ENCODE measurements at regions not wholly inside any gene's neighbourhood (a gene's known extent, or its start where the extent isn't known, plus 50 kb on each side); places are given as distances from the start of the nearest gene placed in this dataset.

DNA sequence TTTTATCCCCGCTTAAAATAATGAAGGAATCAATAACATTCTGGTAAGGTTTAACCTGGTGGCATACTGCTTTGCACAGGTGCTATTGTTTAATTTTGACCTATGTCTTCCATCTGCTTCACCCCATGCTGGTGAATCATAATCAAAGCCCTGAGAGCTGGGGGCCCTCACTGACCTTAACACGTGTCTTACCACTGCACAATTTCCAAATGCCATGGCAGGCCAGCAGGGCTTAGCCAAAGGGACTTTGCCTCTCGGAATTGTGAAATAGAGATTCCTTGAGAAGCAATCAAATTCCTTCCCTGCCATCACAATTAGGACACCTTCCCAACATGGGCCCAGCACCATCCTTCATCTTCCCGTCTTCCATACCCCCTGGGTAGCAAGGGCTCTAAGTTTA, 242.6 kb upstream of the THBS1 start:
- DNase-seq (ENCODE audit: low read depth), result no peak
- in situ Hi-C loops (cut with HindIII; ENCODE audit: low pct_unique_long_range_greater_than_20kb, low sequenced_read_pairs), result no loop called here

DNA sequence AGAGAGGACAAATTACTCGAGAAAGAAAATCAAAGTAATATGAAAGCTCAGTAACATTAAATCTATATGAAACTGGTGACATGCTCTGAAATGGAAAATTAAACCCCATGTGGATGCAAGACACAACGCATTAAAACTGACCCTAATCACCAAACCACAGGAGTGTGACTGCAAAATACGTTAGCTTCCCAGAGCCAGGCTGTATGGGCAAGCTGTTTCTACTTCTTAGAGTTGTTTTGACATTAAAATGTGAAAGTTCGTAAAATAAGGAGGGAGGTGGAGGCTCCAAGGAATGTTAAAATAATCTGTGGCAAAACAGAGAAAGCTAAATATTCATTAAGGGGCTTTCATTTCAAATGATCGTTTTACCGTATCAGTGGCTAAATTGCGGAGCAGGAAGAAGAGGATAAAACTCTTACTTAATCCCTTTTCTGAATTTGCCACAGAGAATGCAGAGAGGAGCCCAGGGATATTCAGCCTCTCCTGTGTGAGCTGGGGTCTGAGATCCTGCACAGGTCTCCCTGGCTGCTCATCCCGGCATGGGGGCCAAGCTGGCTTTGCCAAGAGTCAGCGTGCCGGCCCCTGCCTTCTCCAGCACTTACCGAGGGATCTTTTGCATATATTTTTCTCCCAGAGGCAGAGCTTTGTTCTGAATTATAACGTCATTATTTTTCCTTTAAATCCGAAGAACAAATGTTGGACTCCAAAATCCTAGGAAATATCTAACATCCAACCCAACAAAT, 239.8 kb upstream of the THBS1 start:
- DNase-seq (ENCODE audit: low read depth), result no peak
- in situ Hi-C loops (cut with HindIII; ENCODE audit: low pct_unique_long_range_greater_than_20kb, low sequenced_read_pairs), result no loop called here

DNA sequence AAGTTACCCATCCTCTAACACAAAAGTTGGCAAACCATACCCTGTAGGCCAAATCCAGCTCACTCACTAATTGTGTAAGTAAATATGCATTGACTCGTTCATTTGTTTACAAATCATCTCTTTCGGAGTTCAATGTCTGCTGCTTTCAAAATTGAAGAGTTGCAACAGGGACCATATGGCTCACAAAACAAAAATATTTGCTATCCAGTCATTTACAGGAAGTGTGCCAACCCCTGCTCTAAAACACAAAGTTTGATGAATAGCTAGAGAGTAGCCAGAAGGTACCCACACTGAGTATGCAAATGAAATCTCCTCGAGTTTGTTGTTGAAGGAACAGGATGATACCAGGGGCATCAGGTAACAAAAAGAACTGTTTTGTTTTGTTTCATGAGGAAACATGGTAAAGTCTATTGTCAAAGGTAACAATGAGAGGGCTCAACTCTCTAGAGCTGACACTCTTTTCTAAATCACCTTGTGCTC, 236.2 kb upstream of the THBS1 start:
- in situ Hi-C loops (cut with HindIII; ENCODE audit: low pct_unique_long_range_greater_than_20kb, low sequenced_read_pairs), result no loop called here
- no peak for DNase-seq (ENCODE audit: low read depth)

DNA sequence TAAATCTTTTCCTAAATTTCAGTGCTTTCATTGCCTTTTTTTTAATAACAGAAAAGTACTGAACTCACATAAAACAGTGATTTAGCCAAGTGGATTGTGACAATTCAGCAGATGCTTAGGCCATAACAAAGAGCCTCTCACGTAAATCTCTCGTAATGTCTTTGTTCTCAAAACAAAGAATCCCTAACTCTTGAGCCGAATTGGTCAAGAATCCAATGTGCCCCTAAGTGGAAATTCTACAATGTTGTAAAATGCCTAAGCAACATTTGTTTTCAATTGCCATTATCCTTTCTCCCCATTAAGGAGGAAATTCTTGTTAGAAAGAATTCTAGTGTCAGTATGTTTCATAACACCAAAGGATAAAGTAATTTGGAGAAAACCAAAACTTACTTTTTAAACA, 235.7 kb upstream of the THBS1 start:
- in situ Hi-C loops (cut with HindIII; ENCODE audit: low pct_unique_long_range_greater_than_20kb, low sequenced_read_pairs), result no loop called here

DNA sequence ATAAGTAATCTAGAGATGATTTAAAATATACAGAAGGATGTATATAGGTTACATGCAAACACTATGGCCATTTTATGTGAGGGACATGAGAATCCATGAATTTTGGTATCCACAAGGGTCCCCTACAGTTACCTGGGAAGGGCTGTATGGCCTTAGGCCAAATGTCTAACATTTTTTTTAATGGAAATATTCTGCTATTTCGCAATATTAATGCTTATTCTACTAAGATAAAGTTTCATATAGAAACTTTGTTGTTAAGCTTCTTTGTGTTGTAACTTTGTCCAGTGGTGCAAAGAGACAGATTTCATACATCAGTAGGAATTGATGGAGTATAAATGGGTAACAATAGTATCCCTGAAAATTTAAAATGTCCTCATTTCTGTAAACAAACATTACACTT, 233.4 kb upstream of the THBS1 start:
- no peak for DNase-seq (ENCODE audit: low read depth)
- in situ Hi-C loops (cut with HindIII; ENCODE audit: low pct_unique_long_range_greater_than_20kb, low sequenced_read_pairs), result no loop called here

More for the DNA sequence above, 235.7 kb upstream of the THBS1 start:
- no peak for DNase-seq (ENCODE audit: low read depth)

DNA sequence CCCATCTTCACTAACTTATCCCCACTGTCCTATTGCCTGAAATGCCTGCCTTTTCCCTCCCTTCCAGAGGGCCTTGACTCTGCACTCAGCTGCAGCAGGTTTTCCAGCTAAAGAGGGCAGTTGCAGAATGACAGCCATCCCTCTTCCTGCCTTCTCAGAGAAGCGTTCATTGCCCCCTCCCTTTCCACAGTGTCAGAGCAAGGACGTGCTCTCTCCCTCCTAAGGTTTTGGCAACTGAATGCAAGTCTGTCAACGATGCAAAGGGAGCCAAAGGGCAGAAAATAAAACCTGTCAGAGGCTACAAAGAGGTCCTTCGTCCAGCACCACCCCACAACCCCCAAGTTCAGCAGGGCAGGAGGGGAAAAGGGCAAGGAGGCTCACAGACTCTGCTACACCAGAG, 230.1 kb upstream of the THBS1 start:
- DNase-seq (ENCODE audit: low read depth), result no peak

DNA sequence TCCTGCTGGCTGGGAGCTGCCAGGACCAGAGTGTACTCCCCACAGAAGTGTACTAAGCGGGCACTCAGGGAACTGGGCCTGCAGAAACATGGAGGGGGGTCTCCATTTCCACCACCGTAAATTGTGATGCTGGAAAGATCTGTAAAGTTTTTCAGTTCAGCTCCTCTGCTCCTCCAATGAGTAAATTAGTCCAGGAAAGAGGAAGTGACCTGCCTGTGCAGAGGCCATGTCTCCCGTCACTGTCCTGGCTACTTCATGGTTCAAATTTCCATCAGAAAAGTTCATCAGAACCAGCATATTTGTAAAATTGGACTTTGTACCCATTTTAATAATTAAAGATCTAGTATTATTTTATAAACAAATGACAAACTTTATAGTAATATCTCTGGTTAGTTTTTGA, 226.7 kb upstream of the THBS1 start:
- DNase-seq (ENCODE audit: low read depth), result no peak
- in situ Hi-C loops (cut with HindIII; ENCODE audit: low pct_unique_long_range_greater_than_20kb, low sequenced_read_pairs), result no loop called here

More for the DNA sequence above, 230.1 kb upstream of the THBS1 start:
- in situ Hi-C loops (cut with HindIII; ENCODE audit: low pct_unique_long_range_greater_than_20kb, low sequenced_read_pairs), result no loop called here

DNA sequence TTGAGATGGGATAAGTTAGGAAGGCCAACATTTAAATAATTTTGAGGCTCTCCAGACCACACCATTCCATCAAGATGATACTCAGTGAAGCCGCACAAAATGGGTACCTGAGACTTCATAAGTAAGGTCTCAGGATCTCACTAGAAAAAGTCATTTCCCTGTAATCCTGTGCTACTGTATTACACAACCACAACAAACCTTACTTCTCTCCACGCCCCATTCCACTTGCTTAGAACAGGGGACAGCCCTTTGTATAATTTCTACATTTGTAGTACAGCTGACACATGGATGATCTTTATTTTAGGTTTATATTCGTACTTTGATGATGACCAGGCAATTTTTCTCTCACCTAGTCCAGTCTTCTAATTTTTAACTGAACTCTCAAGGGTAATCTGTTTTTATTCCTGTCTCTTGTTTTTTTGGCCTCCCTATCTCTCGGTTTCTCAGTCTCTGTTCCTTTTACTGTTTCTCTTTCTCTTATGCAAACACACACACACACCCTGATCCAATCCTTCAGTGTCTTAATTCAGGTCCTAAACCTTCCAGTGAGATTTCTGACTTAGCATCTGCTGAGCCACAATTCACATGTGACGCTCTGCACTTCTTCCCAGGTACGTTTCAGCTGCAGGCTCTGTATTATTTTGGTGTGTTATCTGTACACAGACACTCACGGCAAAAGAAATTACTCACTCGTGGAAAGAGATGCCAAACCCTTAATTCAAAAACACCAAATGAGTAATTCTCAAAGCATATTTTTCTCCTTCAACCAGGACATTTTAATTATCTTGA, 223.2 kb upstream of the THBS1 start:
- in situ Hi-C loops (cut with HindIII; ENCODE audit: low pct_unique_long_range_greater_than_20kb, low sequenced_read_pairs), result no loop called here
- no peak for DNase-seq (ENCODE audit: low read depth)

DNA sequence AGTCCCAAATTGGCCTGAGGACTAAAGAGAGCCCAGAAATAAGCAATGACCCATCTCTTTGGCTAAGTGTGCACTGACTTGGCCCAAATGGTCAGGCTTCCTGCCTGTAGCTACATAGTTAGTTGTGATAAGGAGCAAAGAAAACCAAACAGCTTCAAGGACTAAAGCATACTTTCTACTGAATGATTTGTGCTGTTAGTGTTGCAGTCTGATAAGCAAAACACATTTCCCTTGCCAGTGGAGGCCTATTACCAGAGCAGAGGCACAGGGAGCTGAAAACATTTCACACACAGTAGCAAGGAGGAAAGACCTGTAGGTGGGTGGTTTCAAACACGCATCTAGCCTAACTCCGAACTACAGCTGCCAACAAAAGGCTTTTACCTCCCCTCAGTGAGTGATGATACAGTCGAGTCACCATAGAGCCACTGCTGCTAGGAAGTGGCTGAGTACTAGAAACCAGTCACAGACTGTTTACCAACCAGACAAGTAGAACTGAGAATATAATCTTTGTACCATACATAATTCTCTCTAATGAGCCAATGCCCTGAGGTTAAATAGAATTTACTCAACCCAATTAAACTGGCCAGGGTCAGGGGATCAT, 222.3 kb upstream of the THBS1 start:
- in situ Hi-C loops (cut with HindIII; ENCODE audit: low pct_unique_long_range_greater_than_20kb, low sequenced_read_pairs), result no loop called here
- no peak for DNase-seq (ENCODE audit: low read depth)

DNA sequence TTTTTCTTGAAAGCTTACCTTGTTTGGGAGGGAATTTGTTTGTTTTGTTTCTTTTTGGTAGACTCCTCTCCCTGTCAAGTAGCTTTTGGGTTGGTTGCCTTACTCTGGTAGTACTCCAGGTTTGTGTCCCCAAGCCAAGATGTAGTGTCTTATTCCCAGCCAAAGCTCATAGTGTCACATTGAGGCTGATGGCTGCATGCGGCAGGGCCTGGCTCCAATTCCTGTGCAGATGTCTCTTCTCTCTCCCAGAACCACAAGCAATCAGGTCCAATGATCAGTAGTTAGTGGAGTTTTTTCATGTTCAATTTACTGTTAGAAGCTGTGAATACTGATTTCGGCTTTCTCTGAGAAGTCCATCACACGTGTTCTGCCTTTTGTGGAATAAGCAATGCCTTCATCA, 221.1 kb upstream of the THBS1 start:
- in situ Hi-C loops (cut with HindIII; ENCODE audit: low pct_unique_long_range_greater_than_20kb, low sequenced_read_pairs), result no loop called here
- DNase-seq (ENCODE audit: low read depth), result no peak

DNA sequence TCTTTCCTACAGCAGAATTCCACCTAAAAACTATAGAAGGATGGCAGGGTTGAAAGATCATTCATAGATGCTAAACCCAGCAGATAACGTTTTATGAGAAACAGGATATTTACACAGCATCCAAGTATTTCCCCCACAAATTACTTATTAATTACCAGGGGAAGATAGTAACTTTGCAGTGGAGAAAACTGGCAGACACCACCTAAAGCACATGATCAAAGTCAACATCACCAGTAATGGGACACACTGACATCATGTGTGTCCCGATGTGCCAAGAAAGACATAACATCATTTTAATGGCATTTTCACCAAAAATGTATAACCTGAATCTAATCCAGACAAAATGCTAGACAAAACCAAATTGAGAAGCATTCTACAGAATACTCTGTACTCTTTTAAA, 220.4 kb upstream of the THBS1 start:
- no peak for DNase-seq (ENCODE audit: low read depth)
- in situ Hi-C loops (cut with HindIII; ENCODE audit: low pct_unique_long_range_greater_than_20kb, low sequenced_read_pairs), result no loop called here

DNA sequence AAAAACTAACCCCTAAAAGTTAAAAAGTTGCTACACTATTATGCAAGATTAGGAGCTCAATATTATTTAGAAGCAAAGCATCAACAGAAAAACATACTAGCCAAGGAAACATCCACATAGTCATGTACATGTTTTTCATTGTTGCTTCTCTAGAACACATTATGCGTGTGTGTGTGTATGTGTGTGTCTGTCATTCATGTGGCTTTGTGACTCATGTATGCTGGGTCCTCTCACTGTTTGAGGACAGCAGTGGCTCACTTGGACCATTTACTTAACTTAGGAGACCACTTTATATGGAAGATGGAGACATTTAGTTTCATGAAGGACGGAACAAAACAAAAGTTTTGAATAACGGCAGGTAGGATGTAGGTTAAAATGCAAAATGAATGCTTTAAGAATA, 219.4 kb upstream of the THBS1 start:
- in situ Hi-C loops (cut with HindIII; ENCODE audit: low pct_unique_long_range_greater_than_20kb, low sequenced_read_pairs), result no loop called here
- DNase-seq (ENCODE audit: low read depth), result no peak

DNA sequence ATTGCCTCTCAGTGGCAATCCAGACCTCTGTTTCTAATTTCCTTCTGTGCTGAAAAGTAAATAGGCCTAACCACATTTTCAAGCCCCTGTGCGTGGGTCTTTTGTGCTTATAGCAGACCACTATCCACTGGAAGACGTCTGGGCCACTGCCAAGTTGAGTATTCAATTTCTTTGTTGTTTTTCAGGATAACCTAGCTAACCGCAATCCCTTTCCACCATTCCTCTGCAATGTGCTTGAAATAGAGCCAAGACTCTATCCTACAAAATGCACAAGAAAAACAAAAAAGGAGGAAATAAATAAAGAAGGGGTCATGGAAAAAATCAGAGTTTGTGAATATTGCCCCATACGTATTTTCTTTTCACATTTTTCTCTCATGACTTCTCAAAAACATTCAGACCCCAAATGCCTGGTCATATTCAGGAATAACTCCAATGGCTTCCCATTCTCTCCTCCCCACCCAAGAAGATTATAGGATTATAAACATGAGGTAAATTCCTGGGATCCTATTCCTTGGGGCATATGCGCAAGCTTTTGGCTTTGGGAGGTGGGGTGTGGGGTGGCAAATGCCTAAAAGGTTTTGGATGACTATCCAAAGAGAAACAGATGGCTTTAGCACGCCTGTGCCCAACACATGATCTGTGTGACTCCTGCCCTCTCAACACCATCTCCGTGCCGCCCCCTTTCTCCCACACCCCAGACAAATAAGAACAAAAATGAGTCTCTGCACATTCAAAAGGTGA, 217.9 kb upstream of the THBS1 start:
- DNase-seq (ENCODE audit: low read depth), result no peak
- in situ Hi-C loops (cut with HindIII; ENCODE audit: low pct_unique_long_range_greater_than_20kb, low sequenced_read_pairs), result no loop called here

DNA sequence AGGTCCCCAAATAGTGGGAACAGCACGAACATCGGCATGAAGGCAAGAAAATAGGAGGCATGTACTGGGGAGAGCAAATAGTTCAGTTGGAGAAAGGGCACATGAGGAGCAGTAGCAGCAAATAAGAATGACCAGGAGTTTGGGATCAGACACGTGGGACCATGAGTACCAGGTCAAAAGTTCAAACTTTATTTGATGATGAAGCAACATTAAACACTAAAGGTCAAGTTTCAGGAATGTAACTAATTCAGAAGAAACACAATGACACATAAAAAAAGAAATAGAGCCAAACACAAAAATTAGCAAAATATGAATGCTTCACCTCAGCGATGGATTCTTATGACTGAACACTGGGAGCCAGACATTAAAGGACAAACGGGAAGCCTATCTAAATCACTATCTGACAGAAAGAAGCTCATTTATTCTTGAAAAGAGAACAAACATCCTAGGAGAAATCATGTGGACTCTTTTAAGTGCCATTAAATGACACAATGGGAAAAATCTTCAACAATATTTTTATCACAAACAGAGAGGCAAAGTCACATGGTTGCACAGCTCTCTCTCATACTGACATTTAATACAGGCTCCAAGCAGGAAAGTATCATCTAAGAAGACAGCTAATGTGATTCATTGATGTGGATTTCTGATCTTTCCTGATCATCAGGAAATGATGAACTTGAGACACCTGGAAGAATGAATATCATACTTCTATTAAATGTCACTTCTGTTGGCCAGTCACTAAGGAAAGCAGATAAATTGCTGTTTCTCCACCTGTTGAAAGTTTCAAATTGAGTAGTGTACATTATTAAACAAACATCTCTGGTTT, 216.9 kb upstream of the THBS1 start:
- DNase-seq (ENCODE audit: low read depth), result no peak
- in situ Hi-C loops (cut with HindIII; ENCODE audit: low pct_unique_long_range_greater_than_20kb, low sequenced_read_pairs), result no loop called here

DNA sequence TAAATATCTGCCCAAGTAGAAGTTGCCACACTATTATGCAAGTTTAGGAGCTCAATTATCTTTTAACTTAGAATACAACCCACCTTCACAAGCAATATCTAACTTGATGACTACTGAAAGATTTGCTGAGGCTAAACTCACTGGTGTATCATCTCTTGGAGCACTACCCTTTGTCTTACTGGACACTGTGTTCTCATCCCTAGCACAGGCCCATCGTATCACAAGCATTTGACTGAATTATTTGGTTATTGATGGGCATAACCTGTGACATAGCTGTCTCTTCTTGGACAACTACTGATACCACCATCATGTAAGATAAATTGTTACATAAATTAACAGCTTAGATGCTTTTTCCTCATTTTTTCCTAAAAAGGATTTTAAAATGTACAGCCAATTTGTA, 216.2 kb upstream of the THBS1 start:
- DNase-seq (ENCODE audit: low read depth), result no peak
- in situ Hi-C loops (cut with HindIII; ENCODE audit: low pct_unique_long_range_greater_than_20kb, low sequenced_read_pairs), result no loop called here

DNA sequence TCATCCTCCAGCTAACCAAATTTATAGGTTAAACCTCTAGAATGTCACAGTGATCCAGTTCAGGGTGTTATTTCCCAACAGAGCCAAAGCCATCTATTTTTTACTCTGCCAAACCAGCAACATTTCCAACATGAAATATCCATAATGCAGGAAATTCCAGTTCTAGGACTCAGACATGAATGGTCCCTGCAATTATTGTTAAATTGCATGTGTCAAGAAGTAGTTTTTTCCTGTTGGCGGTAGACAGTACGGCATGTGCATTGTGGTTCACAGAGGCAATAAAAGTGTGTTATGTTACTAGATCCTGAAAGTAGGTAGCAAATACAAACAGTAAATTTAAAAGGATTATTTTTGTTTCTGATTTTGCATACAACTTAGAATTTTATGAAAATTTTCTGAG, 215.7 kb upstream of the THBS1 start:
- DNase-seq (ENCODE audit: low read depth), result no peak
- in situ Hi-C loops (cut with HindIII; ENCODE audit: low pct_unique_long_range_greater_than_20kb, low sequenced_read_pairs), result no loop called here

DNA sequence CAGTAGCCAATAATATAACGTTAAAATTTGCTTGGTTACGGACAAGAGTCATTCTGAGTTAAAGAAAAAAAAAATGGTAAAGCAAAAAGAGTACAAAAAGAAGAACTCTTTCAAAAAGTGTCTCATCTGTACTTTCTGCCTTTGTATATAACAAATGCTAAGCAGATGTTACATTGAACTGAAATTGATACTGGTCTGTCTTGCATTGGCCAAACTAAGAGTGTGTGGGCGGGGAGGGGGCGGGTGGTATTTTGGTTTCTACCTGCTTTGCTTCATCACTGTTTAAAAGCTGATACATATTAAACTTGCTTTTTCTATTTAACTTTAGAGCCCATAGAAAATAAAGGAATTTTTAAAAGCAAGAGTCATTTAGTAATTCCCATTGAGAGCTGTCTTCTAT, 215.0 kb upstream of the THBS1 start:
- in situ Hi-C loops (cut with HindIII; ENCODE audit: low pct_unique_long_range_greater_than_20kb, low sequenced_read_pairs), result no loop called here
- no peak for DNase-seq (ENCODE audit: low read depth)

DNA sequence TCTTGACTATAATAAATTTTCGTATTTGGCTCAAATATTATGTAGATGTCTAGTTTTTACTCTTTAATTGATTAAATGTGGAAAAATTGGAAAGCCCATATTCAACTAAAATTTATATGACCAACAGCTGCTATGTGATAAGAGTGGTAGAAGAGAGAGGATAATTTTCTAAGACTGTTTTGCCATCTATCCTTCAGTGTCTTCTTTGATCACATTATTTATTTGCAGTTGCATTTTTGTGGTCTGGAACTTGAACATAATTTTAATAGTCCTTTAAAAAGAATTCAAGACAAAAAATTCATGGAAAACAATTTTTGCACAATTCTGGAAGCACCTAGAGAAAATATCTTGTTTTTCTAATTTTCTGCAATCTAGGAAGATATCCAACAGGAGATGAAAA, 213.3 kb upstream of the THBS1 start:
- no peak for DNase-seq (ENCODE audit: low read depth)
- in situ Hi-C loops (cut with HindIII; ENCODE audit: low pct_unique_long_range_greater_than_20kb, low sequenced_read_pairs), result no loop called here
